H1 (cell line): ENCODE measurements at regions not wholly inside any gene's neighbourhood (a gene's known extent, or its start where the extent isn't known, plus 50 kb on each side); places are given as distances from the start of the nearest gene placed in this dataset.

ENCODE experiments used
- CTCF ChIA-PET: fragments of 300-600 bp; sonication (Branson Sonifier 250); formaldehyde crosslinking; loops from one replicate; lab custom pipeline; 2021; ENCODE audit not compliant: partially characterized antibody; lab: Charles Lee
- POLR2A ChIA-PET: fragments of 300-600 bp; sonication (Branson Sonifier 250); formaldehyde crosslinking; loops from one replicate; lab custom pipeline; 2021; ENCODE audit warnings: inconsistent platforms; ENCODE audit not compliant: partially characterized antibody; lab: Charles Lee
- DNase-seq, 2 experiments: peaks; one replicate each; pipeline versions ENCODE4 v3.0.0 to v3.0.0-alpha.2; 2010 to 2022; ENCODE audit warnings: low spot score in 2 of 2, low read depth in 1 of 2, mixed read lengths in 1 of 2
- FAIRE-seq: peaks from 2 replicates; lab custom pipeline; 2011; peaks lifted over from hg19 to GRCh38; lab: Jason Lieb, UNC
- H2AFZ ChIP-seq: 2 replicates; pipeline ENCODE4 v1.8.1; 2012; ENCODE audit warnings: low read length, inconsistent platforms
- H2AK5ac ChIP-seq: 2 replicates; pipeline ENCODE4 v1.6.1; 2013; ENCODE audit warnings: low read depth, low read length
- H2BK120ac ChIP-seq: replicated peaks from 2 replicates; pipeline ENCODE3; 2013; ENCODE audit warnings: low read depth, low read length, inconsistent platforms
- H2BK12ac ChIP-seq: 2 replicates; pipeline ENCODE4 v1.6.1; 2013; ENCODE audit warnings: low read depth, low read length
- H2BK15ac ChIP-seq: 2 replicates; pipeline ENCODE4 v1.6.1; 2013; ENCODE audit warnings: low read length
- H2BK20ac ChIP-seq: 2 replicates; pipeline ENCODE4 v1.6.1; 2013; ENCODE audit warnings: low read length
- H2BK5ac ChIP-seq: 2 replicates; pipeline ENCODE4 v1.6.1; 2013; ENCODE audit warnings: low read depth, low read length
- H3K14ac ChIP-seq: 2 replicates; pipeline ENCODE4 v1.6.1; 2013; ENCODE audit warnings: inconsistent platforms; ENCODE audit not compliant: insufficient read length
- H3K18ac ChIP-seq: 2 replicates; pipeline ENCODE4 v1.6.1; 2013; ENCODE audit warnings: low read length; ENCODE audit errors: extremely low read depth
- H3K23ac ChIP-seq: 2 replicates; pipeline ENCODE4 v1.6.1; 2013; ENCODE audit warnings: inconsistent platforms; ENCODE audit not compliant: insufficient read length
- H3K23me2 ChIP-seq: 2 replicates; pipeline ENCODE4 v1.6.1; 2013; ENCODE audit warnings: low read depth, low read length
- H3K27ac ChIP-seq: 2 replicates; pipeline ENCODE4 v1.6.1; 2011; ENCODE audit warnings: low read depth, low read length, inconsistent platforms
- H3K27me3 ChIP-seq, 4 experiments: replicated peaks in 1 of 4; 1 replicate in 1 of 4; 2 replicates in 3 of 4; pipeline versions ENCODE4 v1.6.1 to v1.8.1; 2011 to 2013; ENCODE audit warnings: low read length in 3 of 4, mild to moderate bottlenecking in 3 of 4, inconsistent platforms in 2 of 4, mixed read lengths in 2 of 4, moderate library complexity in 1 of 4; ENCODE audit not compliant: control insufficient read depth in 3 of 4, insufficient read depth in 3 of 4; ENCODE audit errors: extremely low read depth in 1 of 4
- H3K36me3 ChIP-seq, 4 experiments: 2 replicates each; pipeline versions ENCODE4 v1.6.1 to v1.8.1; 2011 to 2013; ENCODE audit warnings: mild to moderate bottlenecking in 4 of 4, low read length in 3 of 4, moderate library complexity in 2 of 4, control low read depth in 1 of 4, inconsistent platforms in 1 of 4; ENCODE audit not compliant: insufficient read depth in 4 of 4, control insufficient read depth in 2 of 4
- H3K4ac ChIP-seq: replicated peaks from 2 replicates; pipeline ENCODE3; 2013; ENCODE audit warnings: low read length, low read depth, mixed read lengths, inconsistent platforms; ENCODE audit not compliant: insufficient read length
- H3K4me1 ChIP-seq, 4 experiments: replicated peaks in 1 of 4; 1 replicate in 1 of 4; 2 replicates in 3 of 4; pipeline versions ENCODE4 v1.6.1 to v1.8.1; 2011 to 2013; ENCODE audit warnings: low read length in 3 of 4, inconsistent platforms in 2 of 4, mixed read lengths in 1 of 4; ENCODE audit not compliant: insufficient read depth in 4 of 4, control insufficient read depth in 3 of 4
- H3K4me2 ChIP-seq, 2 experiments: 2 replicates each; pipeline versions ENCODE4 v1.6.1 to v1.8.1; 2011 to 2013; ENCODE audit warnings: low read depth in 2 of 2, low read length in 2 of 2, control low read depth in 1 of 2, inconsistent platforms in 1 of 2, mild to moderate bottlenecking in 1 of 2; ENCODE audit not compliant: insufficient read depth in 1 of 2
- H3K4me3 ChIP-seq, 4 experiments: fragments of 200-600, 300-600 bp in 1 of 4; sonication (generic), shearing (Covaris generic), sonication (Bioruptor Twin) in 1 of 4; 2 replicates each; pipeline versions ENCODE4 v1.5.1 to v1.8.1; 2011 to 2016; ENCODE audit warnings: low read length in 4 of 4, low read depth in 3 of 4, control low read depth in 2 of 4, inconsistent platforms in 2 of 4, mild to moderate bottlenecking in 2 of 4, mixed read lengths in 1 of 4, moderate library complexity in 1 of 4; ENCODE audit not compliant: insufficient read depth in 2 of 4; ENCODE audit errors: extremely low read depth in 1 of 4
- H3K56ac ChIP-seq: replicated peaks from 2 replicates; pipeline ENCODE3; 2013; ENCODE audit warnings: low read depth, mild to moderate bottlenecking, mixed read lengths, low read length, inconsistent platforms; ENCODE audit not compliant: insufficient read length
- H3K79me1 ChIP-seq: 2 replicates; pipeline ENCODE4 v1.6.1; 2013; ENCODE audit warnings: low read depth, low read length, control low read depth
- H3K79me2 ChIP-seq, 2 experiments: 2 replicates each; pipeline versions ENCODE4 v1.6.1 to v1.8.1; 2012 to 2013; ENCODE audit warnings: low read length in 2 of 2, mild to moderate bottlenecking in 2 of 2, inconsistent platforms in 1 of 2; ENCODE audit not compliant: insufficient read depth in 2 of 2, control insufficient read depth in 1 of 2
- H3K9ac ChIP-seq, 4 experiments: replicated peaks in 1 of 4; 1 replicate in 1 of 4; 2 replicates in 3 of 4; pipeline versions ENCODE4 v1.6.1 to v1.8.1; 2011 to 2013; ENCODE audit warnings: low read depth in 3 of 4, low read length in 3 of 4, control low read depth in 2 of 4, mild to moderate bottlenecking in 2 of 4, moderate library complexity in 2 of 4, inconsistent platforms in 1 of 4; ENCODE audit errors: extremely low read depth in 1 of 4
- H3K9me3 ChIP-seq, 2 experiments: 2 replicates each; pipeline versions ENCODE4 v1.6.1 to v1.8.1; 2012 to 2013; ENCODE audit warnings: mild to moderate bottlenecking in 2 of 2, moderate library complexity in 2 of 2, control low read depth in 1 of 2, inconsistent platforms in 1 of 2, low read depth in 1 of 2, low read length in 1 of 2, mixed read lengths in 1 of 2; ENCODE audit not compliant: insufficient read depth in 2 of 2
- H4K20me1 ChIP-seq, 2 experiments: replicated peaks in 1 of 2; 2 replicates each; pipeline versions ENCODE3 to v1.8.1; 2011 to 2013; ENCODE audit warnings: inconsistent platforms in 2 of 2, low read length in 2 of 2, mild to moderate bottlenecking in 1 of 2; ENCODE audit not compliant: insufficient read depth in 2 of 2, control insufficient read depth in 1 of 2
- H4K5ac ChIP-seq: 2 replicates; pipeline ENCODE4 v1.6.1; 2013; ENCODE audit warnings: low read length, low read depth, mixed read lengths, inconsistent platforms; ENCODE audit not compliant: insufficient read length
- H4K8ac ChIP-seq: 2 replicates; pipeline ENCODE4 v1.8.0; 2013; ENCODE audit warnings: mild to moderate bottlenecking, moderate library complexity, low read length, inconsistent platforms; ENCODE audit not compliant: insufficient read depth; ENCODE audit errors: extremely low read depth
- H4K91ac ChIP-seq: replicated peaks from 2 replicates; pipeline ENCODE3; 2013; ENCODE audit warnings: low read length, mixed read lengths, inconsistent platforms; ENCODE audit not compliant: insufficient read length
- BACH1 ChIP-seq: IDR thresholded peaks from 2 replicates; pipeline ENCODE4 v1.6.1; 2012; ENCODE audit warnings: low read length, improper control_type of control experiment
- CTBP2 ChIP-seq: IDR thresholded peaks from 2 replicates; pipeline ENCODE4 v1.7.0; 2011; ENCODE audit warnings: borderline replicate concordance, mild to moderate bottlenecking, moderate library complexity, mixed read lengths, low read length; ENCODE audit not compliant: insufficient read depth, insufficient read length
- KDM5A ChIP-seq: fragments of 200-600 bp; IDR thresholded peaks from 2 replicates; pipeline ENCODE4 v1.7.1; 2012; ENCODE audit warnings: mild to moderate bottlenecking, low read length, inconsistent platforms, mixed read lengths
- RFX5 ChIP-seq: IDR thresholded peaks from 2 replicates; pipeline ENCODE4 v1.6.1; 2011; ENCODE audit warnings: low read depth, low read length, improper control_type of control experiment, borderline replicate concordance
- SAP30 ChIP-seq: fragments of 300-600 bp; sonication (generic); IDR thresholded peaks from 2 replicates; pipeline ENCODE4 v1.7.1; 2012; ENCODE audit warnings: low read length, moderate library complexity, mild to moderate bottlenecking, inconsistent platforms; ENCODE audit not compliant: insufficient read depth, insufficient replicate concordance
- SIN3A ChIP-seq, 2 experiments: IDR thresholded peaks in 1 of 2; conservative IDR thresholded peaks in 1 of 2; 2 replicates each; pipeline ENCODE4 v1.6.1; 2011 to 2012; ENCODE audit warnings: low read length in 2 of 2, improper control_type of control experiment in 1 of 2, low read depth in 1 of 2, mild to moderate bottlenecking in 1 of 2
- SIRT6 ChIP-seq: IDR thresholded peaks from one replicate; pipeline ENCODE4 v1.7.1; 2012; ENCODE audit warnings: low read length, inconsistent platforms
- SIX5 ChIP-seq: IDR thresholded peaks from 2 replicates; pipeline ENCODE4 v1.6.1; 2011; ENCODE audit warnings: mild to moderate bottlenecking, low read depth, low read length
- SRF ChIP-seq: IDR thresholded peaks from 2 replicates; pipeline ENCODE4 v1.6.1; 2011; ENCODE audit warnings: mild to moderate bottlenecking, low read depth, low read length, moderate library complexity
- TCF12 ChIP-seq: IDR thresholded peaks from 2 replicates; pipeline ENCODE4 v1.6.1; 2011; ENCODE audit warnings: low read depth, mild to moderate bottlenecking, low read length
- USF2 ChIP-seq: IDR thresholded peaks from 2 replicates; pipeline ENCODE4 v1.6.1; 2011; ENCODE audit warnings: low read length, improper control_type of control experiment
- TF ChIP-seq, protein P1 (sequence below), 3 experiments: IDR thresholded peaks; 1 replicate in 2 of 3; 2 replicates in 1 of 3; pipeline versions ENCODE4 v1.5.1 to v1.6.1; 2011; ENCODE audit warnings: low read length in 3 of 3, mild to moderate bottlenecking in 3 of 3, inconsistent platforms in 2 of 3, low read depth in 1 of 3, moderate library complexity in 1 of 3; ENCODE audit not compliant: insufficient read depth in 1 of 3; ENCODE audit errors: control extremely low read depth in 1 of 3

DNA sequence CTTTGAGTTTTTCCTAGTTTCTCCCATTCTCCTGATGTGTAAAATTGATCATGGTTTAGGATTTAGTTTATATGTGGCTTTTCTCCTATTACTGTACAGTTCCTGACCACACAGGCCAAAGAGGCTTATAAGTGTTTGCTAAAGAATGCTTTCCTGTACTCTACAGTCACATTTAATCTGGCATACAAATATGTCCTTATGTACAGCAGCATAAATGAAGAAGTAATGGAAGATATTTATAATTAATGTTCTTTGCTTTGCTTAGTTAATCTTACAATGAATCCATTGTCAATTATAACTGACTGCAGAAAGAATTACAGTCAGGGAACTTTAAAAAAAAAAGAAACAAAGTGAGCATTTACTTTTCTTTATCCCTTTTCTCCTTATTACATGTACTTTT lies 293.9 kb downstream of the KCNC2 start:
- Histone ChIP-seq H3K4me2 (no peak overlapping the region), H3K79me2 (no peaks in the 10 kb centered on the region), H3K36me3 (no peaks in the 10 kb centered on the region), H3K23me2 (no peaks in the 10 kb centered on the region), H2BK15ac (no peak overlapping the region), H4K5ac (no peak overlapping the region), H2AFZ (no peak overlapping the region), H4K91ac (no peak overlapping the region), H3K27ac (no peak overlapping the region), H3K27me3 (no peaks in the 10 kb centered on the region), H2AK5ac (no peak overlapping the region), H2BK12ac (no peak overlapping the region), H3K9me3 (no peaks in the 10 kb centered on the region), H3K18ac (no peak overlapping the region), H2BK20ac (no peak overlapping the region), H2BK120ac (no peak overlapping the region), H3K14ac (no peak overlapping the region), H3K9ac (no peak overlapping the region), H4K20me1 (no peaks in the 10 kb centered on the region), H3K56ac (no peak overlapping the region), H3K23ac (no peak overlapping the region), H4K8ac (no peak overlapping the region), H3K79me1 (no peaks in the 10 kb centered on the region), H2BK5ac (no peak overlapping the region), H3K4me3 (no peak overlapping the region), H3K4ac (no peak overlapping the region), H3K4me1 (no peaks in the 10 kb centered on the region)
- ChIA-PET POLR2A (no interaction called here), CTCF (interaction anchor here (1.3 kb wide), 1 partner anchor 14 kb away, joined by 3 read pairs; no protein-coding TSS in a partner anchor)
- DNase-seq (no peak), FAIRE-seq (no peak)
- TF ChIP-seq KDM5A: no peak
- no peak for TF ChIP-seq SIN3A (conservative IDR thresholded peaks at IDR 0.05 in 1 of 2, IDR thresholded peaks at IDR 0.05 in 1 of 2; ENCODE audit: low read depth in 1 of 2, low read length in 2 of 2)
- no peak for TF ChIP-seq TCF12
- no peak for TF ChIP-seq SIX5
- TF ChIP-seq USF2: no peak
- TF ChIP-seq SRF: no peak
- no peak for TF ChIP-seq RFX5
- no peak for TF ChIP-seq BACH1
- no peak for TF ChIP-seq SAP30
- TF ChIP-seq, protein P1, sequence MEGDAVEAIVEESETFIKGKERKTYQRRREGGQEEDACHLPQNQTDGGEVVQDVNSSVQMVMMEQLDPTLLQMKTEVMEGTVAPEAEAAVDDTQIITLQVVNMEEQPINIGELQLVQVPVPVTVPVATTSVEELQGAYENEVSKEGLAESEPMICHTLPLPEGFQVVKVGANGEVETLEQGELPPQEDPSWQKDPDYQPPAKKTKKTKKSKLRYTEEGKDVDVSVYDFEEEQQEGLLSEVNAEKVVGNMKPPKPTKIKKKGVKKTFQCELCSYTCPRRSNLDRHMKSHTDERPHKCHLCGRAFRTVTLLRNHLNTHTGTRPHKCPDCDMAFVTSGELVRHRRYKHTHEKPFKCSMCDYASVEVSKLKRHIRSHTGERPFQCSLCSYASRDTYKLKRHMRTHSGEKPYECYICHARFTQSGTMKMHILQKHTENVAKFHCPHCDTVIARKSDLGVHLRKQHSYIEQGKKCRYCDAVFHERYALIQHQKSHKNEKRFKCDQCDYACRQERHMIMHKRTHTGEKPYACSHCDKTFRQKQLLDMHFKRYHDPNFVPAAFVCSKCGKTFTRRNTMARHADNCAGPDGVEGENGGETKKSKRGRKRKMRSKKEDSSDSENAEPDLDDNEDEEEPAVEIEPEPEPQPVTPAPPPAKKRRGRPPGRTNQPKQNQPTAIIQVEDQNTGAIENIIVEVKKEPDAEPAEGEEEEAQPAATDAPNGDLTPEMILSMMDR (IDR thresholded peaks at IDR 0.05; ENCODE audit: control extremely low read depth in 1 of 3, insufficient read depth in 1 of 3, low read depth in 1 of 3, low read length in 3 of 3): no peak
- TF ChIP-seq SIRT6: no peak
- TF ChIP-seq CTBP2: no peak
